EH (cell line): ENCODE measurements at regions not wholly inside any gene's neighbourhood (a gene's known extent, or its start where the extent isn't known, plus 50 kb on each side); places are given as distances from the start of the nearest gene placed in this dataset.

Source experiments
- DNase-seq: peaks from one replicate; pipeline ENCODE4 v3.0.0-alpha.2; 2015; ENCODE audit warnings: low read depth

- DNase-seq, result no peak
Measured at GRCh38 chr18:23342506-23342905, 110.6 kb upstream of the RIOK3 start.

GRCh38 chr18:23350188-23350587 is 102.9 kb upstream of the RIOK3 start:
- DNase-seq, result no peak

DNA sequence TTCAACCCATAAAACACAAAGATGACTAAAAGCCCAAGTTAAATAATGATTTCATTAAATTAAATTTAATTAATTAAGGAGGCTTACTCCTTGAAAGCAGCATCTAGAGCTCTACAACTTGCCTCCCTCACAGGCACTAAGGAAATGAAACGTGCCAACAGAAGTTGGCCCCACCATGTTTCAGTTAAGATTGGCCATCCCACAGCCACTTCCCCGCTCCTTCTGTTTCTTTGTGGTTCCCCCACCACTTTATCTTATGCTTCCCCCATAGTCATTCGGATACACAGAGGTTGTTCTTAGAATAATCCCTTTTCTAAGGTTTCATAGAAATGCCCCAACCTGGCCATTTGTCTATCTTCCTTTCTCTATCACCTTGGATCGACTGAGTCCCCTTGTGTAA is 101.6 kb upstream of the RIOK3 start:
- no peak for DNase-seq

- peak; percentile 38 for DNase-seq
Measured at GRCh38 chr18:23352042-23352441, 101.0 kb upstream of the RIOK3 start.

DNA sequence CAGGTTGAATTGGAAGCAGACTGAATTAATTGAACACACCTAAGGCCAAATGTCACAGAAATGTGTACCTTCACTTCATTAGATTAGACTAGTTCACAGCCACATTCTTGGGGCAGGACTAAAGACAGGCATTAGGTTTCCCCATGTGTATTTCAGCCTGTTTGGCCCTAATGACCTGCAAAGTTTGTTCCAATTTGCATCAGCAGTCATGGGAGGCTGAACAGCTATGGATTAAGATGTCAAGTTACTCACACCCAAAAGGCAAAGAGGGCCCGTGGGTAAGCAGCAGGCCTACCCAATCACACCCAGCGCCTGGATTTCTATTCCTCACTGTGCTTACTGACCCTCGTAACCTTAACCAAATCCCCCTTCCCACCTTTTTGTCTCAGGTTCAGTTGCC is 99.6 kb upstream of the RIOK3 start:
- no peak for DNase-seq

DNA sequence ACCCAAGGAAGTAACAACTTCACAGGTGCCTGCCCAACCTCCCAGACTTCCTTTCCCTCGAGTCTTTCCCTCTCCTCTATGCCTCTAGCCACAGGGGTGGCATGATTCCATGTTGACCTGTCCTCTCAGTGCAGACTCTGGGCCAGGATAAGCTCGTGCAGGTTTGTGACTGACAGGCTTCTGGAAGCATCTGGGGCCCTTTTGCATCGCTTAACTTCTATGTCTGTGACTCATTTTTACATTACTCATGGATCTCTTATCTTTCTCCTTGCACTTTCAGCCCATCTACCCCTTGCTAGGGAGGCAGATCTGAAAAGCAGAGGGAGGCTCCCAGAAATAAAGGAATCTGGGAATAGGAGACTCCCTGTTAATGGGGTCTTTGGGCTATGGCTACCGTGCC is 98.5 kb upstream of the RIOK3 start:
- DNase-seq, result peak; percentile 74

GRCh38 chr18:23355206-23355605 is 97.9 kb upstream of the RIOK3 start:
- DNase-seq, result no peak

DNA sequence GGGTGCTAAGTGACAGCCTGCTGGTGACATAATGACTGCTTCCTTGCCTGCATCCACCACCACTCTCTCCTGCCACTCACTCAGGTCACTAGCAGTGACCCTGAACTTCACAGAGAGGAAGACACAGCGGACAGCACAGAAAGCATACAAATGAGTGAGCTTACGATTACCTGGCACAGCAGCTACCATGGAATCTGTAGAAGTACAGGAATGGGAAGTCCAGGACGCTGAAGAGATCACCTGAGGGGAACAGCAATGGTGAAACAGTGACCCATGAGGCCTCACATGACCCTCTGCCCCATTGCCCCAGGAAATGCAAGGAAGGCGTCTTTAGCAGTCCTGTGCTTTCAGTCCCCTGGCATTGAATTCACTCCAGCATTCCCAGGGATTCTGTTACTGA is 96.7 kb upstream of the RIOK3 start:
- no peak for DNase-seq

GRCh38 chr18:23356915-23357601 is 96.0 kb upstream of the RIOK3 start:
- DNase-seq, result peak; percentile 85

- DNase-seq, result no peak
Measured at GRCh38 chr18:23357996-23358594, 95.0 kb upstream of the RIOK3 start.

- no peak for DNase-seq
Measured at GRCh38 chr18:23359421-23359820, 93.7 kb upstream of the RIOK3 start.

GRCh38 chr18:23363865-23364570 is 89.1 kb upstream of the RIOK3 start:
- DNase-seq, result no peak

- peak; percentile 77 for DNase-seq
Measured at GRCh38 chr18:23365602-23366001, 87.5 kb upstream of the RIOK3 start.

- no peak for DNase-seq
Measured at GRCh38 chr18:23369266-23369665, 83.8 kb upstream of the RIOK3 start.

DNA sequence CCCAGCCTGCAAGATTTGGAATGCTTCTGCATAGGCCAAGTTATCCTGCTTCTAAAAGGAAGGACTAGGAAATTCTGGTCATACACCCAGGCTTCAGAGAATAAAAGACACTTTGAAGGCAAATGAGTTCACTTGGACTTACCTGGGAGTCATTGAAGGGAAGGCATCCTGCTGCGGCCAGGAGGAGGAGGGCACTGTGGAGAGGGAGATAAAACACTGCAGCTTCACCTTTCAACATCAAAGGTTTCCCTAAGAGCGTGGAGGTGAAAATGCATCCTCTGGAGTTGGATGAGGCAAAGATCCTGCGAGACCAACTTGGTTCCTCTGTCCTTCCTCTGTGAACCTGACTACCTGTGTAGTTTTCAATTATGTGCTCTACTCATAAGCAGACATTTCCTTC is 79.5 kb upstream of the RIOK3 start:
- no peak for DNase-seq

DNA sequence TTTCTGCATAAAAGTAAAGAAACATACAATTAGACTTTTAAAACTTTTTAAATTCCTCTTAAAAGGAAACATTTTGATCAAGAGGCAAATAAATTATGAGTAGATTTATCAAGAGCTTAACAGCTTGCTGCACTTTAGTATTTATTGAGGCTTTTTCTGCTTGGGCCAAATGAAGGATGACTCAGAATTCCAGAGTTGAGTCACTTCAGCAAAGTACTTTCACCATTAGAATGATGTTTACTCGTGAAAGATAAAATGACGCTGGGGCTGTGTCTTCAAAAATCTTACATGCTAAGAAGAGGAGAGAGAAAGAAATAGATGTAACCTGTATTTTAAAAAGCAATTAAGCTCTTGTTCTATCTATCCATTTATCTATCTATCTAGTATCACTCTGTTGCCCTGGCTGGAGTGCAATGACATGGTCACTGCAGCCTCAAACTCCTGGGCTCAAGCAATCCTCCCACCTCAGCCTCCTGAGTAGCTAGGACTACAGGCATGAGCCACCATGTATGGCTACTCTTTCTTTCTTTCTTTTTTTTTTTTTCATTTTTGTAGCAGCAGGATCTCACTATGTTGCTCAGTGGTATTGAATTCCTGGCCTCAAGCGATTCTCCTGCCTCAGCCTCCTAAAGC is 75.3 kb upstream of the RIOK3 start:
- peak; percentile 88 for DNase-seq

- DNase-seq, result peak; percentile 29
Measured at GRCh38 chr18:23378302-23378686, 74.8 kb upstream of the RIOK3 start.

DNA sequence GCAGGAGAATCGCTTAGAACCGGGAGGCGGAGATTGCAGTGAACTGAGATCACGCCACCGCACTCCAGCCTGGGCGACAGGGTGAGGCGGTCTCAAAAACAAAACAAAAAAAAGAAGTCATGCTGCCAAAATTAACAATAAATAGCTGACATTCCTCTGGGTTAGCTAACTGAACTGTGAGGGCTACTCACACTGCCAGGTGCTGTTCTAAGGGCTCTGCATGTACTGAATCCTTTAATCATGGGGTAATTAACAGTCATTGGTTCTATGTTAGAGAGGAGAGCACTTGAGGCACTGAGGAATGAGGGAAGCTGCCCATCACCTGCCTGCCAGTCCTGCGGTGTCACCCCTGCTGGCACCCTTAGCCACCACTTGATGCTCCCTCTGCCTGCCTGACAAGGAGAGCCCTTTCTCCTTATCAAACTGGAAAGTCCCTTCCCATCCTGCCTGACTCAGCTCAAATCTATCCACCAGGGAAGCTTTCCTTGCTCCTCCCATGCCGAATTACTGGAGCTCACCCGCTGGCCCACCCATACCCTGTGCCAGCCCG is 73.0 kb upstream of the RIOK3 start:
- peak; percentile 47 for DNase-seq

GRCh38 chr18:23380817-23381216 is 72.3 kb upstream of the RIOK3 start:
- peak; percentile 19 for DNase-seq

DNA sequence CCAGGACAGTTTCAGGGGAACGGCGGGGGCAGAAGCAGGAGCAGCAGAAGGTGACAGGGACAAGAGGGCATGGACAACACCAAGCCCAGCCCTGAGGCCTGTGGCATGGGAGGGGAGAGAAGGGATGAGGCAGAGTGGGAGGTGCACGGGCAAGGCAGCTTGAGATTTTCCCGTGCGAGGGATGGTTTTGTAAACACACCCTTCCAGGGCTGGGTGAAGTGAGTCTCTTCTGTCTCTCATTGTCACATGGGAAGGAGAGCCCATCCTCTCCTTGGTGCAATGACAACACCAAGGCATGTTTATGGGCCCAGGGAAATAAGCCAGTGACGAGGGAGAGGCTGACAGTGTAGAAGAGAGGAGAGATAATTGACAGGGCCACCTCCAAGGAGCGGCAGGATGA is 69.6 kb upstream of the RIOK3 start:
- no peak for DNase-seq

DNA sequence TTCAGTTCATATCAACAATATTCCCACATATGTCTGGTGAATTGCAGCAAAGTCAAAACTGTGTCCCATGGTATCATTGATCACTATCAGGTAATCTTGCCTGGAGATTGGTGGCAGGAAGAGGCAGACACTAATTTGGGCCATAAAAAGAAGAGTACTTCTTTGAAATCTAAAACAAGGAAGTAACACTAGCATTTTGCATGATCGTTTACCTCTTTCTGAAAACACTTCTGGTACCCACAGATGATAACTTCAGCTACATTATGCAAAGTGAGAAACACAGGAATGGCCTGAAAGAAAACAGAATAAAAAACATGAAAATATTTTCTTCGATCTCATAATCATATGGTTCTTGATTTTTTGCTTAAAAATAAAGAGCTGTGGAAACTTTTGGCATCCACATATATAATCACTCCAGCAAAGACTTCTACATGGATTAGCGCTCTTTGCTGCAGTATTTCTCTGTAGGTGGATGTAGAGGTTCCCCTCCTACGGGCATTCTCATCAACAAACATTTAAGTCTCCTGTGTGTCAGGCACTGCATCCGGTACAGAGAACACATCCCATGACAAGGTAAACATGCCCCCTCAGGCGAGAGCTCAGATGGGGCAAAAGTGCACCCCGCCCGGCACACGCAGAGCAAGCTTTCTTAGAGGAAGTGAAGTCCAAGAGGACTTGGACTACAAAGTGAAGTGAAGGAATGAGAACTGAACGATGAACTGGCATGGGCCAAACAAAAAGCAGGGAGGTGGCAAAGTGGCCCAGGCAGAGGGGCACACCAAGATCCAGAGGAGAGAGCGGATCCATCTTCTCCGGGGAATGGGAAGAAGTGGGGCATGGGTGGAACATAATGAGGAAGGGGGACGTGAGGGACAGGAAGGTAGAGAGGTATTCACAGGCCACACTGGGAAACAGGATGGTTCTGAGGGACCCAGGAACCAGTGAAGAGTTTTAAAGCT is 68.0 kb upstream of the RIOK3 start:
- no peak for DNase-seq

- peak; percentile 13 for DNase-seq
Measured at GRCh38 chr18:23386317-23386716, 66.8 kb upstream of the RIOK3 start.
